Pancreas (tissue), 10 donors: ENCODE measurements at regions not wholly inside any gene's neighbourhood (a gene's known extent, or its start where the extent isn't known, plus 50 kb on each side); places are given as distances from the start of the nearest gene placed in this dataset.

Experiments
- ATAC-seq, 4 donors: fragments of 200-7000 bp; cut with Tn5 transposase; one replicate each; pipeline versions ENCODE4 v1.8.0 to v1.9.1; 2020; ENCODE audit warnings: mild to moderate bottlenecking in 4 of 4, moderate library complexity in 4 of 4
- DNase-seq, 6 donors: peaks; one replicate each; pipeline ENCODE4 v3.0.0-alpha.2; 2020
- FAIRE-seq: peaks from 2 replicates; lab custom pipeline; 2012; peaks lifted over from hg19 to GRCh38; lab: Jason Lieb, UNC
- H3K27ac ChIP-seq, 4 donors: fragments of 200-600 bp; sonication (generic); 1 replicate in 3 of 4; 2 replicates in 1 of 4; pipeline versions ENCODE4 v1.5.0 to v1.8.0; 2020
- H3K27me3 ChIP-seq, 4 donors: fragments of 200-600 bp; one replicate each; pipeline ENCODE4 v1.8.0; 2021
- H3K36me3 ChIP-seq, 3 donors: fragments of 200-600 bp; sonication (generic) in 1 of 3; one replicate each; pipeline versions ENCODE4 v1.5.0 to v1.8.0; 2020 to 2021
- H3K4me1 ChIP-seq, 3 donors: fragments of 200-600 bp; one replicate each; pipeline ENCODE4 v1.8.0; 2021
- H3K4me3 ChIP-seq, 4 donors: fragments of 200-600 bp; sonication (generic) in 2 of 4; one replicate each; pipeline versions ENCODE4 v1.5.0 to v1.8.0; 2020 to 2021
- H3K9me3 ChIP-seq, 4 donors: fragments of 200-600 bp; one replicate each; pipeline ENCODE4 v1.8.0; 2021
- WGBS, 2 donors: extraction: QIAGEN DNeasy Blood & Tissue Kit; methylation state at CpG; one replicate each; pipeline ENCODE4 v1.1.7; 2013; 5-methylcytosine and 5-hydroxymethylcytosine counted together
- intact Hi-C, 3 donors: fragments of 100-400 bp; cut with DNase I; formaldehyde crosslinking; loops; one replicate each; pipeline versions ENCODE4 v1.11.1 to v1.14.2; 2022
- TF ChIP-seq, protein P1 (sequence below), 4 donors: fragments of 200-600 bp; sonication (generic) in 3 of 4; IDR thresholded peaks; one replicate each; pipeline versions ENCODE4 v1.5.0 to v1.8.0; 2021; ENCODE audit warnings: antibody characterized with exemption in 4 of 4
- donor health status: healthy with polysubstance abuse.
- donor health status: DM: no; HTN: no; CAD: no; lungs with moderate emphysema.
- donor health status: DM: no; HTN: no; CAD: no.
- donor health status: control.
- donor health status: control.
- donor health status: Bipolar disorder and iron deficiency.
- donor health status: DM: yes; HTN: yes; CAD: no.
- donor health status: DM: no; HTN: no; CAD: no.
- donor health status: DM: no; HTN: no; CAD: no.
- donor health status: DM: yes; HTN: yes; CAD: no.

DNA sequence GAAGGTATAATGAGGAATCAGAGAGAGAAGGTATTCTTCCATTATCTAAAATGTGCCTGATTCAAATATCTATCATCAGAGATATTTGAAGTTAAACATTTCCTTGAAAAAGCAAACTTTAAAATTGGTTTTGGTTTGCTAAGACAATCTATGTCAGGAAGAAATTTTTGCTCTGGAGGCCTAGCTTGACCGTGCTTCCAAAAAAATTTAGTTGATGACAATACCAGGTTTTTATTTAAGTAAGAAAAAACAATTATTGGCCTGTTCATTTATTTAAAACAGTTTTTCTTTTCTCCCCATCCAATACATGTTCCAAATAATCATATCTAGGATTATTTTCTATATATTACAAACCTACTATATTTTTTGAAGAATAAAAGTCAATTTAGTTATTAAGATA lies 75.3 kb downstream of the OTOL1 start:
- intact Hi-C loops = no loop called here
- WGBS, 2 donors = 75 to 84% methylated on average over 1 of the region's 1 CpG
- Histone ChIP-seq H3K9me3 (no peaks in the 10 kb centered on the region), H3K4me1 (no peaks in the 10 kb centered on the region), H3K4me3 (no peak overlapping the region), H3K27me3 (no peaks in the 10 kb centered on the region), H3K36me3 (no peaks in the 10 kb centered on the region), H3K27ac (no peak overlapping the region)
- no peak for ATAC-seq
- TF ChIP-seq, protein P1, sequence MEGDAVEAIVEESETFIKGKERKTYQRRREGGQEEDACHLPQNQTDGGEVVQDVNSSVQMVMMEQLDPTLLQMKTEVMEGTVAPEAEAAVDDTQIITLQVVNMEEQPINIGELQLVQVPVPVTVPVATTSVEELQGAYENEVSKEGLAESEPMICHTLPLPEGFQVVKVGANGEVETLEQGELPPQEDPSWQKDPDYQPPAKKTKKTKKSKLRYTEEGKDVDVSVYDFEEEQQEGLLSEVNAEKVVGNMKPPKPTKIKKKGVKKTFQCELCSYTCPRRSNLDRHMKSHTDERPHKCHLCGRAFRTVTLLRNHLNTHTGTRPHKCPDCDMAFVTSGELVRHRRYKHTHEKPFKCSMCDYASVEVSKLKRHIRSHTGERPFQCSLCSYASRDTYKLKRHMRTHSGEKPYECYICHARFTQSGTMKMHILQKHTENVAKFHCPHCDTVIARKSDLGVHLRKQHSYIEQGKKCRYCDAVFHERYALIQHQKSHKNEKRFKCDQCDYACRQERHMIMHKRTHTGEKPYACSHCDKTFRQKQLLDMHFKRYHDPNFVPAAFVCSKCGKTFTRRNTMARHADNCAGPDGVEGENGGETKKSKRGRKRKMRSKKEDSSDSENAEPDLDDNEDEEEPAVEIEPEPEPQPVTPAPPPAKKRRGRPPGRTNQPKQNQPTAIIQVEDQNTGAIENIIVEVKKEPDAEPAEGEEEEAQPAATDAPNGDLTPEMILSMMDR (IDR thresholded peaks at IDR 0.05) = no peak
- FAIRE-seq = no peak
- no peak for DNase-seq

DNA sequence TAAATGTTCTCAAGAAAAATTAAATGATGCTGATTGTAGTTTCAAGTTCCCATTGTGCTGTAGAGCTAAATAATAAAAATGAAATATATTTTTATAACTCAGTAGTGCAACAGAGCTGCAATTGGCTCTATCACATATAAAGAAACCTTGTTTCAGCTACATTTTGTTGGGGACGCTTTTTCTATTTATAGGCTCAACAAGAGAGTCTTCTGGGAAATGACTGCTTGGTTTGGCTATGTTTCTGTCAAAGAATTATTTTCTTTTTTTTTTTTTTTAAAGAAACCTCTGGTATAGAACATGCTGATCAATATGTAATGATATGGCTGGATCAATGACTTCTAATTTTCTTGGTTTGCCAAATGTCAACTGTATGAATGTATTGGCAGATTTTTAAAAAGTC lies 76.5 kb downstream of the OTOL1 start:
- TF ChIP-seq, protein P1 (IDR thresholded peaks at IDR 0.05) = no peak
- Histone ChIP-seq H3K27me3 (no peaks in the 10 kb centered on the region), H3K4me1 (no peaks in the 10 kb centered on the region), H3K27ac (no peak overlapping the region), H3K4me3 (no peak overlapping the region), H3K9me3 (no peaks in the 10 kb centered on the region), H3K36me3 (no peaks in the 10 kb centered on the region)
- DNase-seq = no peak
- no peak for ATAC-seq
- WGBS, 2 donors = 62 to 65% methylated on average over 1 of the region's 1 CpG
- no peak for FAIRE-seq
- intact Hi-C loops = no loop called here

DNA sequence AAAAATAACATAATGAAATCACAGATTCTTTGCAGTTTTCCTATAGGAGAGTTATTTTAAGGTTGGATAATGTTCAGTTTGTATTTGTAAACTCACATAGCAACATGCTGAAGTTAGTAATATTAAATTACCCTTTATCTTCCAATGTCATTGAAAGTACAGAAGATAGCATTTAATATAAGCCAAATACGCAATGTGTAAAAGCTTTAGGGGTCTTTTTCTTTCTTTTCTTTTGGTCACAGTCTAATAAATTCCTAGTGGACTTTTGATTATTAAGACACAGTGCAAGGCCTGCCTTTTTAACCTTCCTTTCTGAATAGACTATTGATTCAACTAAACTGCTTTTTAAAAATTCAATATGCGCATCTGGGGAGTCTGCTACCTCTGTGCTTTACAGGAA lies 79.3 kb downstream of the OTOL1 start:
- TF ChIP-seq, protein P1 (IDR thresholded peaks at IDR 0.05) = no peak
- WGBS, 2 donors = 67 to 80% methylated on average over 2 of the region's 2 CpGs
- FAIRE-seq = no peak
- no peak overlapping the region for H3K4me3 ChIP-seq
- DNase-seq = no peak
- H3K9me3 ChIP-seq = no peaks in the 10 kb centered on the region
- H3K36me3 ChIP-seq = no peaks in the 10 kb centered on the region
- intact Hi-C loops = no loop called here
- ATAC-seq = no peak
- no peak overlapping the region for H3K27ac ChIP-seq
- no peaks in the 10 kb centered on the region for H3K27me3 ChIP-seq
- H3K4me1 ChIP-seq = no peaks in the 10 kb centered on the region

DNA sequence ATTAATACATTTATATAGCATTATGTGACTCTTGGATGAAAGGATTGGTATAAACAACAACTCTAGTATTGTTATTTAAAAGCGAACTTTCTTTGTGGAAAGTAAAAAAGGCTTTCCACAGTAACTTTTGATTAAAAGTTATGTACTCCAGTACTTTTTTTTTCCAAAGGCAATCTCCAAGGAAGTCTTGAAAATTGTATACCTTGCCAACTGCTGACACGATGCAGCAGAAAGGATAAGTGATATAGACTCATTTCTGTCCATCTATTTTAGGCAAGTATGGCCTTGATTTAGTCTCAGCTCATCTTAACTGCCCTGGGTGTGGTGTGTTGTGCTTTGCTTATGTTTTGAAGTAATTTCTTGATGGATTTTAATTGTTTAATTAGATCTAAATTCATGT lies 79.7 kb downstream of the OTOL1 start:
- WGBS, 2 donors = 53 to 56% methylated on average over 2 of the region's 2 CpGs
- FAIRE-seq (no peak), DNase-seq (no peak), ATAC-seq (no peak)
- Histone ChIP-seq H3K27me3 (no peaks in the 10 kb centered on the region), H3K27ac (no peak overlapping the region), H3K4me3 (no peak overlapping the region), H3K4me1 (no peaks in the 10 kb centered on the region), H3K36me3 (no peaks in the 10 kb centered on the region), H3K9me3 (no peaks in the 10 kb centered on the region)
- TF ChIP-seq, protein P1 (IDR thresholded peaks at IDR 0.05) = no peak
- intact Hi-C loops = no loop called here

DNA sequence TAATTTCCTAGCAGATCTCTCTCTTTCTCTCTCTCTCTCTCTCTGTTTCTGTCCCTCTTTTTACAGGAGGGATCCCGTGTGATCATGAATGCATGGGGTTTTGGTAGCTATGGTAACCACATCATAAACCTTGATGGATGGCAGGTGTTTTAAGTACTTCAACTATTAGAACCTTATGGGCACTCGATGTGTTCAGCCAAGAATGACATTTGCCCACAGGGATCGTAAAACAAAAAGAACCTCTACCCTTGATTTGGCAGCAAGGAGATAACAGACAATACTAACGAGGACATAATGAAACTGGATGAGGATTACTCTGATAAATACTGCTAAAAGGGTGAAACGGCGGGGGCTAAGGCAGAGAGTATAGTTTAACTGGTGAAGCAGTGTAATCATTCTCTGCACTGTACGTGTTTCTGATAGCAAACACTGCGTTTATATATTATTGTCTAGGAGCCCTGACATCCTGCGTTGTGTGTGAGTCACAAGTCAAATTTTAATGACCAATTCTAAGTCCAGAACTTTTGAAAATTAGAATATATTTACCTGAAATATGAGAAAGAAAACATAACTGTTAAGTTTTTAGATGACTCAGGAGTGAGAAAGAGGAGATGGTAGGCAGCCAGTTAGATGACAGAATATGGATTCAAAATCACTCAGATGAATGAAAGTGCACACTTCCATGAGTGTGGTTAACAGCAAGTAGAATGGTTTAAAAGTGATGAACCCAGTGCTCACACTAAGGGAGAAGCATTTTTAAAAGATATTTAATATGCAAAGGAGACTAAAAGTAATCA lies 80.3 kb downstream of the OTOL1 start:
- H3K36me3 ChIP-seq = no peaks in the 10 kb centered on the region
- H3K27ac ChIP-seq = no peak overlapping the region
- H3K27me3 ChIP-seq = no peaks in the 10 kb centered on the region
- DNase-seq (no peak), FAIRE-seq (no peak), ATAC-seq (no peak)
- H3K9me3 ChIP-seq = no peaks in the 10 kb centered on the region
- intact Hi-C loops = no loop called here
- TF ChIP-seq, protein P1 (IDR thresholded peaks at IDR 0.05) = no peak
- no peaks in the 10 kb centered on the region for H3K4me1 ChIP-seq
- 29 to 36% methylated on average over 9 of the region's 9 CpGs for WGBS, 2 donors
- no peak overlapping the region for H3K4me3 ChIP-seq
